SJCRH30 (cell line): ENCODE measurements at regions not wholly inside any gene's neighbourhood (a gene's known extent, or its start where the extent isn't known, plus 50 kb on each side); places are given as distances from the start of the nearest gene placed in this dataset.

ENCODE experiments used
- DNase-seq, 2 experiments: peaks; one replicate each; pipeline ENCODE4 v3.0.0-alpha.2; 2015 to 2020
- H3K27ac ChIP-seq: fragments of 250-450 bp; sonication (Bioruptor Pico); 2 replicates; pipeline ENCODE4 v1.5.1; 2020; ENCODE audit warnings: mild to moderate bottlenecking, moderate library complexity
- H3K27me3 ChIP-seq: fragments of 250-450 bp; sonication (Bioruptor Pico); 2 replicates; pipeline ENCODE4 v1.5.1; 2020; ENCODE audit warnings: mild to moderate bottlenecking, moderate library complexity
- H3K36me3 ChIP-seq: fragments of 250-450 bp; sonication (Bioruptor Pico); 2 replicates; pipeline ENCODE4 v1.5.1; 2020; ENCODE audit warnings: mild to moderate bottlenecking, moderate library complexity
- H3K4me1 ChIP-seq: fragments of 250-450 bp; sonication (Bioruptor Pico); 2 replicates; pipeline ENCODE4 v1.5.1; 2020; ENCODE audit warnings: mild to moderate bottlenecking, moderate library complexity
- H3K4me3 ChIP-seq: fragments of 250-450 bp; sonication (Bioruptor Pico); 2 replicates; pipeline ENCODE4 v1.5.1; 2020; ENCODE audit warnings: mild to moderate bottlenecking, moderate library complexity
- H3K9me3 ChIP-seq: fragments of 250-450 bp; sonication (Bioruptor Pico); replicated peaks from 2 replicates; pipeline ENCODE4 v1.5.1; 2020; ENCODE audit warnings: mild to moderate bottlenecking, moderate library complexity

GRCh38 chr5:2634399-2635176 lies 116.9 kb downstream of the IRX2 start:
- Histone ChIP-seq H3K9me3 (no peaks in the 10 kb centered on the region), H3K27ac (no peak overlapping the region), H3K4me3 (no peak overlapping the region), H3K27me3 (no peaks in the 10 kb centered on the region), H3K4me1 (no peaks in the 10 kb centered on the region), H3K36me3 (no peaks in the 10 kb centered on the region)
- no peak for DNase-seq

GRCh38 chr5:2633992-2634391 lies 117.5 kb downstream of the IRX2 start:
- DNase-seq = no peak
- Histone ChIP-seq H3K4me3 (no peak overlapping the region), H3K9me3 (no peaks in the 10 kb centered on the region), H3K27ac (no peak overlapping the region), H3K36me3 (no peaks in the 10 kb centered on the region), H3K27me3 (no peaks in the 10 kb centered on the region), H3K4me1 (no peaks in the 10 kb centered on the region)

GRCh38 chr5:2631758-2632157 lies 119.7 kb downstream of the IRX2 start:
- no peaks in the 10 kb centered on the region for H3K9me3 ChIP-seq
- no peaks in the 10 kb centered on the region for H3K4me1 ChIP-seq
- H3K27ac ChIP-seq = no peak overlapping the region
- H3K27me3 ChIP-seq = no peaks in the 10 kb centered on the region
- DNase-seq = no peak
- no peaks in the 10 kb centered on the region for H3K36me3 ChIP-seq
- H3K4me3 ChIP-seq = no peak overlapping the region

- H3K4me3 ChIP-seq = no peak overlapping the region
- H3K9me3 ChIP-seq = no peaks in the 10 kb centered on the region
- H3K27ac ChIP-seq = no peak overlapping the region
- H3K4me1 ChIP-seq = no peaks in the 10 kb centered on the region
- H3K36me3 ChIP-seq = no peaks in the 10 kb centered on the region
- DNase-seq = no peak
- no peaks in the 10 kb centered on the region for H3K27me3 ChIP-seq
Measured at GRCh38 chr5:2629045-2629444, 122.4 kb downstream of the IRX2 start.

- no peaks in the 10 kb centered on the region for H3K27me3 ChIP-seq
- no peaks in the 10 kb centered on the region for H3K4me1 ChIP-seq
- no peaks in the 10 kb centered on the region for H3K36me3 ChIP-seq
- no peak overlapping the region for H3K4me3 ChIP-seq
- no peaks in the 10 kb centered on the region for H3K9me3 ChIP-seq
- DNase-seq = no peak
- H3K27ac ChIP-seq = no peak overlapping the region
Measured at GRCh38 chr5:2627867-2628266, 123.6 kb downstream of the IRX2 start.

GRCh38 chr5:2626572-2626971 lies 124.9 kb downstream of the IRX2 start:
- DNase-seq = no peak
- Histone ChIP-seq H3K36me3 (no peaks in the 10 kb centered on the region), H3K27me3 (no peaks in the 10 kb centered on the region), H3K27ac (no peak overlapping the region), H3K4me3 (no peak overlapping the region), H3K4me1 (no peaks in the 10 kb centered on the region), H3K9me3 (no peaks in the 10 kb centered on the region)

GRCh38 chr5:2622866-2623265 lies 128.6 kb downstream of the IRX2 start:
- Histone ChIP-seq H3K9me3 (no peaks in the 10 kb centered on the region), H3K4me1 (no peaks in the 10 kb centered on the region), H3K27ac (no peak overlapping the region), H3K36me3 (no peaks in the 10 kb centered on the region), H3K4me3 (no peak overlapping the region), H3K27me3 (no peaks in the 10 kb centered on the region)
- DNase-seq = no peak

- Histone ChIP-seq H3K36me3 (no peaks in the 10 kb centered on the region), H3K9me3 (no peaks in the 10 kb centered on the region), H3K4me1 (no peaks in the 10 kb centered on the region), H3K4me3 (no peak overlapping the region), H3K27me3 (no peaks in the 10 kb centered on the region), H3K27ac (no peak overlapping the region)
- DNase-seq = no peak
Measured at GRCh38 chr5:2621631-2622030, 129.8 kb downstream of the IRX2 start.

GRCh38 chr5:2619216-2619615 lies 132.3 kb downstream of the IRX2 start:
- Histone ChIP-seq H3K36me3 (no peaks in the 10 kb centered on the region), H3K27me3 (no peaks in the 10 kb centered on the region), H3K27ac (no peak overlapping the region), H3K4me3 (no peak overlapping the region), H3K4me1 (no peaks in the 10 kb centered on the region), H3K9me3 (no peaks in the 10 kb centered on the region)
- no peak for DNase-seq

GRCh38 chr5:2617461-2617860 lies 134.0 kb downstream of the IRX2 start:
- H3K27ac ChIP-seq = no peak overlapping the region
- H3K27me3 ChIP-seq = no peaks in the 10 kb centered on the region
- no peak for DNase-seq
- no peaks in the 10 kb centered on the region for H3K9me3 ChIP-seq
- H3K36me3 ChIP-seq = no peaks in the 10 kb centered on the region
- H3K4me3 ChIP-seq = no peak overlapping the region
- H3K4me1 ChIP-seq = no peaks in the 10 kb centered on the region

GRCh38 chr5:2615917-2616316 lies 135.6 kb downstream of the IRX2 start:
- H3K9me3 ChIP-seq = no peaks in the 10 kb centered on the region
- no peak overlapping the region for H3K4me3 ChIP-seq

GRCh38 chr5:2614571-2614970 lies 136.9 kb downstream of the IRX2 start:
- no peaks in the 10 kb centered on the region for H3K4me1 ChIP-seq
- no peak for DNase-seq
- no peak overlapping the region for H3K27ac ChIP-seq
- no peaks in the 10 kb centered on the region for H3K27me3 ChIP-seq
- no peak overlapping the region for H3K4me3 ChIP-seq
- H3K36me3 ChIP-seq = no peaks in the 10 kb centered on the region
- H3K9me3 ChIP-seq = no peaks in the 10 kb centered on the region

More at GRCh38 chr5:2615917-2616316, 135.6 kb downstream of the IRX2 start:
- no peaks in the 10 kb centered on the region for H3K27me3 ChIP-seq
- DNase-seq = no peak
- no peaks in the 10 kb centered on the region for H3K4me1 ChIP-seq
- no peaks in the 10 kb centered on the region for H3K36me3 ChIP-seq
- no peak overlapping the region for H3K27ac ChIP-seq

GRCh38 chr5:2611659-2612058 lies 139.8 kb downstream of the IRX2 start:
- Histone ChIP-seq H3K27me3 (no peaks in the 10 kb centered on the region), H3K4me1 (peaks cover 9% of the 10 kb centered on the region; the same call in 1 of the 2 replicates), H3K4me3 (no peak overlapping the region), H3K9me3 (no peaks in the 10 kb centered on the region), H3K36me3 (no peaks in the 10 kb centered on the region), H3K27ac (no peak overlapping the region)
- no peak for DNase-seq

GRCh38 chr5:2610986-2611385 lies 140.5 kb downstream of the IRX2 start:
- Histone ChIP-seq H3K36me3 (no peaks in the 10 kb centered on the region), H3K4me1 (peaks cover 9% of the 10 kb centered on the region; the same call in 1 of the 2 replicates), H3K27ac (no peak overlapping the region), H3K27me3 (no peaks in the 10 kb centered on the region), H3K4me3 (no peak overlapping the region), H3K9me3 (no peaks in the 10 kb centered on the region)
- no peak for DNase-seq

- Histone ChIP-seq H3K4me3 (no peak overlapping the region), H3K36me3 (no peaks in the 10 kb centered on the region), H3K9me3 (no peaks in the 10 kb centered on the region), H3K27me3 (no peaks in the 10 kb centered on the region), H3K27ac (peak overlapping the region; percentile 90), H3K4me1 (peaks cover 9% of the 10 kb centered on the region; the same call in 1 of the 2 replicates)
- DNase-seq = peak; percentile 78 to 85
Measured at GRCh38 chr5:2608391-2608790, 143.1 kb downstream of the IRX2 start.

GRCh38 chr5:2607598-2607997 lies 143.9 kb downstream of the IRX2 start:
- Histone ChIP-seq H3K9me3 (no peaks in the 10 kb centered on the region), H3K27me3 (no peaks in the 10 kb centered on the region), H3K27ac (peak overlapping the region; percentile 90), H3K4me1 (peaks cover 9% of the 10 kb centered on the region; the same call in 1 of the 2 replicates), H3K4me3 (peak overlapping the region; percentile 30), H3K36me3 (no peaks in the 10 kb centered on the region)
- DNase-seq = peak in 1 of 2 experiments; percentile 53
